Calu3 (cell line): ENCODE measurements at regions not wholly inside any gene's neighbourhood (a gene's known extent, or its start where the extent isn't known, plus 50 kb on each side); places are given as distances from the start of the nearest gene placed in this dataset.

Experiments
- BruUV-seq: library from RNA; stranded (reverse); fragments of 400-500 nt; replicated peaks from 2 replicates; lab custom pipeline; 2021; lab: Mats Ljungman, UMichigan
- CTCF ChIA-PET: fragments of 300-600 bp; sonication (Branson Sonifier 250); formaldehyde crosslinking; loops from one replicate; lab custom pipeline; 2022; ENCODE audit warnings: antibody characterized with exemption; lab: Charles Lee
- DNase-seq: peaks from one replicate; pipeline ENCODE4 v3.0.0; 2022
- H3K27ac Mint-ChIP-seq: one replicate; pipeline ENCODE4 v1.8.0; 2022; ENCODE audit warnings: mixed read lengths; ENCODE audit not compliant: unreplicated experiment
- H3K27me3 Mint-ChIP-seq: one replicate; pipeline ENCODE4 v1.8.0; 2022; ENCODE audit warnings: mixed read lengths; ENCODE audit not compliant: unreplicated experiment
- H3K36me3 Mint-ChIP-seq: one replicate; pipeline ENCODE4 v1.8.0; 2022; ENCODE audit warnings: mild to moderate bottlenecking, moderate library complexity, mixed read lengths; ENCODE audit not compliant: insufficient read depth, unreplicated experiment
- H3K4me1 Mint-ChIP-seq: one replicate; pipeline ENCODE4 v1.8.0; 2022; ENCODE audit warnings: mild to moderate bottlenecking, low read depth, mixed read lengths; ENCODE audit not compliant: unreplicated experiment
- H3K4me3 Mint-ChIP-seq: one replicate; pipeline ENCODE4 v1.8.0; 2022; ENCODE audit warnings: mild to moderate bottlenecking, low read depth, moderate library complexity, mixed read lengths; ENCODE audit not compliant: unreplicated experiment
- H3K9me3 Mint-ChIP-seq: one replicate; pipeline ENCODE4 v1.8.0; 2022; ENCODE audit warnings: low read depth, mixed read lengths; ENCODE audit not compliant: unreplicated experiment
- intact Hi-C: fragments of 100-400 bp; cut with micrococcal nuclease; formaldehyde crosslinking; loops from one replicate; pipeline ENCODE4 v1.10.0; 2022; ENCODE audit not compliant: unreplicated experiment
- TF ChIP-seq, protein P1 (sequence below): fragments of 200-600 bp; IDR thresholded peaks from one replicate; pipeline ENCODE4 v1.8.0; 2022; ENCODE audit warnings: antibody characterized with exemption; ENCODE audit not compliant: unreplicated experiment

DNA sequence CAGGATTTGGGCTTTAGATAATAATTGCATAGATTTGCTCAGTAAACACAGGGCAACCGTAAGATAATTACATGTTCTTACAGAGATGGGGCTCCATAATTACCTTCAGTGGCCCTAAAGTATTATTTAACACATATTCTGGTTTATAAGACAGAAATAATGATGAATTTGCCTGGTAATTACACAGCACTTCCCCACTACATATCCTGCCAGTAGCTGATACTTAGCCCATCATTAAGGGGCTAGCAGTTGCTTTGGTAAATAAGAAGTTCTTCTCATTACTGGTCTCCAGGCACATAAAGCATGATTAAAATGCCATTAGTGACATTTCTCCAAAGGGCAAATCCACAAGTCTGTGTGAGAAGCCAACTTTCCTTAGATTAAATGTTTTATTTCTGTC lies 158.7 kb downstream of the NUAK1 start:
- TF ChIP-seq, protein P1, sequence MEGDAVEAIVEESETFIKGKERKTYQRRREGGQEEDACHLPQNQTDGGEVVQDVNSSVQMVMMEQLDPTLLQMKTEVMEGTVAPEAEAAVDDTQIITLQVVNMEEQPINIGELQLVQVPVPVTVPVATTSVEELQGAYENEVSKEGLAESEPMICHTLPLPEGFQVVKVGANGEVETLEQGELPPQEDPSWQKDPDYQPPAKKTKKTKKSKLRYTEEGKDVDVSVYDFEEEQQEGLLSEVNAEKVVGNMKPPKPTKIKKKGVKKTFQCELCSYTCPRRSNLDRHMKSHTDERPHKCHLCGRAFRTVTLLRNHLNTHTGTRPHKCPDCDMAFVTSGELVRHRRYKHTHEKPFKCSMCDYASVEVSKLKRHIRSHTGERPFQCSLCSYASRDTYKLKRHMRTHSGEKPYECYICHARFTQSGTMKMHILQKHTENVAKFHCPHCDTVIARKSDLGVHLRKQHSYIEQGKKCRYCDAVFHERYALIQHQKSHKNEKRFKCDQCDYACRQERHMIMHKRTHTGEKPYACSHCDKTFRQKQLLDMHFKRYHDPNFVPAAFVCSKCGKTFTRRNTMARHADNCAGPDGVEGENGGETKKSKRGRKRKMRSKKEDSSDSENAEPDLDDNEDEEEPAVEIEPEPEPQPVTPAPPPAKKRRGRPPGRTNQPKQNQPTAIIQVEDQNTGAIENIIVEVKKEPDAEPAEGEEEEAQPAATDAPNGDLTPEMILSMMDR, result no peak
- Mint-ChIP-seq H3K27me3 (peaks cover 19% of the 10 kb centered on the region), H3K27ac (no peak overlapping the region), H3K9me3 (no peaks in the 10 kb centered on the region), H3K4me1 (no peaks in the 10 kb centered on the region), H3K4me3 (no peak overlapping the region), H3K36me3 (no peaks in the 10 kb centered on the region)
- intact Hi-C loops, result no loop called here
- no TSS peak for BruUV-seq
- CTCF ChIA-PET, result interaction anchor here (0.5 kb wide), 1 partner anchor 746 kb away, joined by 3 read pairs; no protein-coding TSS in a partner anchor
- DNase-seq, result no peak

- no peak for DNase-seq
- H3K4me3 Mint-ChIP-seq, result no peak overlapping the region
- no peaks in the 10 kb centered on the region for H3K4me1 Mint-ChIP-seq
- H3K27me3 Mint-ChIP-seq, result peaks cover 19% of the 10 kb centered on the region
- CTCF ChIA-PET, result interaction anchor here (0.5 kb wide), 1 partner anchor 745 kb away, joined by 3 read pairs; no protein-coding TSS in a partner anchor
- H3K9me3 Mint-ChIP-seq, result no peaks in the 10 kb centered on the region
- TF ChIP-seq, protein P1, result no peak
- no TSS peak for BruUV-seq
- intact Hi-C loops, result no loop called here
- no peaks in the 10 kb centered on the region for H3K36me3 Mint-ChIP-seq
- H3K27ac Mint-ChIP-seq, result no peak overlapping the region
These were observed 158.2 kb downstream of the NUAK1 start for GRCh38 chr12:105980533-105980932.

DNA sequence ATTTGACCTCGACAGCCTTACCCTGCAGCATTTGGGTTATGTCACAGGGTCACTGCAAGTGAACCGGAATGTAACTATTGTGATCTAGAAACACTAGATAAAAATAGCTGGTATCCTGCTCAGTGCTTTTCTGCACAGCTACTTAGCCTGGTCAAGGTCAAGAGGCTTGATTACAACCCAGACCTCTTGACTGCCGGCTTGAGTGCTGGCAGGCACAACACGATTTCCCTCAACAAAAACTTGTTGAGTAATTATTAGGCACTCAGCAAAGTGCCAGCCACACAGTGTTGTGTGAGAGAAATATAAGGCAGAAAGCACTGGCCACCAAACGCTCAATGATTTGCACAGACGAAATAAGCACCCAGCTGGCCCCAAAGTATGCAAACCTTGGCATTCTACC lies 156.7 kb downstream of the NUAK1 start:
- no peaks in the 10 kb centered on the region for H3K36me3 Mint-ChIP-seq
- intact Hi-C loops, result no loop called here
- no TSS peak for BruUV-seq
- no peak overlapping the region for H3K27ac Mint-ChIP-seq
- H3K4me1 Mint-ChIP-seq, result no peaks in the 10 kb centered on the region
- peaks cover 19% of the 10 kb centered on the region for H3K27me3 Mint-ChIP-seq
- CTCF ChIA-PET, result no interaction called here
- TF ChIP-seq, protein P1, result no peak
- no peak overlapping the region for H3K4me3 Mint-ChIP-seq
- DNase-seq, result no peak
- H3K9me3 Mint-ChIP-seq, result no peaks in the 10 kb centered on the region

DNA sequence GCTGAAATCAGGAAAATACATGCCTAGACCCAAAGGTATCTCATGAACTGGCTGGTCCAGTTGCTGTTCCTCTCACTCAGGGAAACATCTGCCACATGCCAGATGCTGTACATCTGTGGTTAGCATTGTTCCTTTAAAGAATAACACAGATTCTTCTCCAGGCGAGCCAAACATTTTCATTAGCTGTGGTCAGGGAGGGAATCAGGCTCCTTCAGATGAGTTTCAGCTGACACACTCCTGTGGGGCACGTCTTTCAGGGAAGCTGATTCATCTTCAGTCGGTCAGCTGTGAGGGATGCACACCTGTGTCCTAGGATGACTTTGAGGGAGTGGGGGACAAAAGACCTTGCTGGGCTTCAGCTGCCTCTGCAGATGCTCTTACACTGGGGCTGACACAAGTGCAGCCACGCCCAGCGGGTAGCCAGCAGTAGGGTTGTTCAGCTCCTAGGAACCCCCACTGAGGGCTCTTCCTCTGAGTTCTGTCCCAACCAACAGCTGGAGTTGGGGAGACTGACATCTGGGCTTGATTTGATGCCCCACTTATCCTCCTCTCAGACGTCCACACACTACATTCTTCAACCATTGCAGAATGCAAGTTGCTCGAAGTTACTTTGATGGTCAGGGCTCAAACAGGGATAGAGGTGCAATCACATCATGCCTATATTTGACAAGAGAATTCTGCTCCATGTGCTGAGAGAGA lies 155.0 kb downstream of the NUAK1 start:
- H3K36me3 Mint-ChIP-seq, result no peaks in the 10 kb centered on the region
- intact Hi-C loops, result no loop called here
- TF ChIP-seq, protein P1, result no peak
- peaks cover 27% of the 10 kb centered on the region for H3K27me3 Mint-ChIP-seq
- CTCF ChIA-PET, result no interaction called here
- H3K9me3 Mint-ChIP-seq, result no peaks in the 10 kb centered on the region
- H3K27ac Mint-ChIP-seq, result no peak overlapping the region
- H3K4me1 Mint-ChIP-seq, result no peaks in the 10 kb centered on the region
- no peak overlapping the region for H3K4me3 Mint-ChIP-seq
- no TSS peak for BruUV-seq
- no peak for DNase-seq
